Activated CD4-positive, alpha-beta T cell treated with anti-CD3 and anti-CD28 coated beads for 1 hour (primary cell): ENCODE measurements at regions not wholly inside any gene's neighbourhood (a gene's known extent, or its start where the extent isn't known, plus 50 kb on each side); places are given as distances from the start of the nearest gene placed in this dataset.
"Not testable (repeated sequence)": the region's sequence is repeated elsewhere in the genome, so short reads cannot be mapped to it uniquely, and the experiment has no call there.

Experiments used
- DNase-seq: peaks from one replicate; pipeline ENCODE4 v3.0.0-alpha.2; 2020

GRCh38 chr2:242010252-242011166 is 141.0 kb downstream of the RTP5 start:
- DNase-seq: not testable (repeated sequence)

GRCh38 chr2:242011167-242011513 is 141.6 kb downstream of the RTP5 start:
- no peak for DNase-seq

- DNase-seq: no peak
Measured at GRCh38 chr2:242011516-242011915, 142.0 kb downstream of the RTP5 start.

- no peak for DNase-seq
Measured at GRCh38 chr2:242011991-242012764, 142.6 kb downstream of the RTP5 start.

DNA sequence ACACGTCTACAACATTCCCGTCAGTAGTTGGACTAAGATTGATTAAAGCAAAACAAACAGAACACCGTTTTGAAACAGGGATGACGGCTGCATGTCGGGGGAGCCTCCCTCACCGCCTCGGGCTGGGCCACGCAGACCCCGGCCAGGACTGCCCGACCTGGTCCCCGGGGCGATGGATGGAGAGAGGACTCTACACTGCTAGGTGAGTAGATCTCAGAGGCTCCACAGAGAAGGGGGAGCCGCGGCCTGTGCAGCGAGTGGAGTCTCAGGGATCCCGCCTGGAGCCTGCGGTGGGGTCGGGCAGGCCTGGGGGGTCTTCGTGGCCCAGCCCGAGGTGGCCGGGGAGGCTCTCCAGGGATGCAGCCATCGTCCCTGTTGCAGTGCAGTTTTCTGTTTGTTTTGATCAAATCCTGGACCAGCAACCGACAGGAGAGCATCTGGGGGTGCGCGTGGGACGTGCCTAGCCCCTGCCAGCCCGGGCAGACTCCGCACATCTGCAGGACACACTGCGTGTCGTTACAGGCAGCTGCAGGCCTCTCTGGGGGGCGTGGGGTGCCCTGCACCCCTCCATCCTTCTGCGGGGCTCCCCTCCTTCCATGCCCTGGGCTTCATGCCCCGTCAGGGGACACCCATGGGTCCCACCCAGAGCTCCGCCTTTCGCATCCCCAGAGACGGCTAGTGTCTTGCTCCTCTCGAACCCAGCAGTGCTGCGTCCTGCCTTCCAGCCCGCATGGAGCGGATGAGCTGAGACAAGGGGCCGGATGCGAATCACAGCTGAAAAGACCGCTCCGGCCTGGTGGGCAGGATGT is 143.6 kb downstream of the RTP5 start:
- DNase-seq: no peak

DNA sequence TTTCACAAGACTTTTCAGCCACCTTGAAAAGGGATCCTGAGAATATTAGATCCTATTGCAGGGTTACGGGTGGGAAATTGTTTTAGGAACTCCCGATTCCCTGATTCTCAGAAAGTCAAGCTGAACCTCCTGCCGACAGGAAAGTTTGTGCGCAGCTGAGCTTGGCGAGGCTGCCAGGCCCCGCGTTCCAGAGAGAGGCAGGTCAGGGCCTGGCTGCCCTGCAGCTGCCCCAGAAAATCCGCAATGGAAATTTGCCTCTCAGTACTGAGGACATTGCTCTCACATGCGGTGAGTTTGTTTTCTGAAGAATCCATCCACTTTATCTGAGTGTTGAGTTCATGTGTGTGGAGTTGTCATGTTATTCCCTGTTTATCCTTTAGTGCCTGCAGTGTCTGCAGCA is 144.2 kb downstream of the RTP5 start:
- no peak for DNase-seq

GRCh38 chr2:242015108-242016065 is 145.9 kb downstream of the RTP5 start:
- DNase-seq: no peak

GRCh38 chr2:242017086-242017485 is 147.6 kb downstream of the RTP5 start:
- DNase-seq: no peak

DNA sequence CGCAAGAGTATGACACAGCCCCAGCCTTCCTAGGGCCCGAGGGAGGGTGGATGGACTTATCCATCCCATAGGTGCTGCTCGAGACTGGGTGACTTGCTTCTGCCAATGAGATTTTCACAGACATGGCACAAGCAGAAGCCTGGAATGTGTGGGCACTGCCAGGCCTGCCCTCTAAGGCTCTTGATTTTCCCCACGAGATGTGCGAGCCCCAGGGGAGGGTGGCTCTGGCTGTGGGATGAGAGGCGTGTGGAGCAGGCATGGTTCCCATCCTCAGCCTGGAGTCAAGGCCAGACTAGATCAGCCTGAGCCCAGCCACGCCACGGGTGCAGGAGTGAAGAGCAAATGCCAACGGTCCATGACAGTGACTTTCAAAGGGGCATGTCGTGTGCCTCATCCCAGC is 148.9 kb downstream of the RTP5 start:
- not testable (repeated sequence) for DNase-seq

DNA sequence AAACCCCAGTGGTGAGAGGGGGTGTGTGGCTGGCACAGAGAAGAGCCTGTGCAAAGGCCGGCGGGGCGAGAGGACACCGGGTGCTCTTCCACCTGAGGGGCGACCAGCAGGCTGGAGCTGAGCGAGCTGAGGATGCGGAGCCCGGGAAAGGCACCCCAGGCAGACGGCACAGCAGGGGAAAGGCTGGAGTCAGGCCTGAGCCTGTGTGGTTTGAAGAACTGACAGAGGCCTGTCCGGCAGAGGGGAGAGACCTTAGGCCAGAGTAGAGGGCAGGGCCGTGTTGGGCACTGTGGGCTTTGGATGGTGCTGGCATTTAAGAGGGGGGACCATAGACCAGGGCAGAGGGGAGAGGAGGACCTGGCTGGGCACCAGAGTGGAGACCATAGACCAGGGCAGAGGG is 149.8 kb downstream of the RTP5 start:
- DNase-seq: no peak

DNA sequence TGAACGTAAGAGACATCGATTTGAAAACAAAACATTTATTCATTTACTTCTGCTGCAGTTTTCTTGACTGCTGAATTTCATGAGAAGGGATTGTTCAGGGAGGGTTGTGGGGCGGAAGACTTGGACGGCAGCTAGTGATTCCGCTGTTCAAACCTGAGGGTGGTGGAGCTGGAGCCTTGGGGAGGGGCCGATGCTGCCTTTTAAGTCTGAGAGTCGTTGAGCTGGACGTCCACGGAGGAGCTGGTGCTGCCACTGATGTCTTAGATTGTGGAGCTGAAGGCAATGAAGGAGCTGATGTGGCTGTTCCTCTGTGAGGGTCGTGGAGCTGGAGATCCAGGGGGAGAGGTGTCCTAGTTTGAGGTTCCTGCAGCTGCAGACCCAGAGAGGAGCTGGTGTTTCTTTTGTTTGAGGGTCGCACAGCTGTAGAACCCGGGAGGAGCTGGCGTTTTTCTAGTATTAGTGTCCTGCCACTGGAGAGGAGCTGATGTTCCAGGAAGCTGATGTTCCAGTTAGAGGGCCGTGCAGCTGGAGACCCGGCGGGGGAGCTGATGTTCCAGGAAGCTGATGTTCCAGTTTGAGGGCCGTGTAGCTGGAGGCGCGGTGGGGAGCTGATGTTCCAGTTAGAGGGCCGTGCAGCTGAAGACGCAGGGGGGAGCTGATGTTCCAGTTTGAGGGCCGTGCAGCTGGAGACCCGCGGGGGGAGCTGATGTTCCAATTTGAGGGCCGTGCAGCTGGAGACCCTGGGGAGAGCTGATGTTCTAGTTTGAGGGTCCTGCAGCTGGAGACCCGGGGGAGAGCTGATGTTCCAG is 150.9 kb downstream of the RTP5 start:
- no peak for DNase-seq

DNA sequence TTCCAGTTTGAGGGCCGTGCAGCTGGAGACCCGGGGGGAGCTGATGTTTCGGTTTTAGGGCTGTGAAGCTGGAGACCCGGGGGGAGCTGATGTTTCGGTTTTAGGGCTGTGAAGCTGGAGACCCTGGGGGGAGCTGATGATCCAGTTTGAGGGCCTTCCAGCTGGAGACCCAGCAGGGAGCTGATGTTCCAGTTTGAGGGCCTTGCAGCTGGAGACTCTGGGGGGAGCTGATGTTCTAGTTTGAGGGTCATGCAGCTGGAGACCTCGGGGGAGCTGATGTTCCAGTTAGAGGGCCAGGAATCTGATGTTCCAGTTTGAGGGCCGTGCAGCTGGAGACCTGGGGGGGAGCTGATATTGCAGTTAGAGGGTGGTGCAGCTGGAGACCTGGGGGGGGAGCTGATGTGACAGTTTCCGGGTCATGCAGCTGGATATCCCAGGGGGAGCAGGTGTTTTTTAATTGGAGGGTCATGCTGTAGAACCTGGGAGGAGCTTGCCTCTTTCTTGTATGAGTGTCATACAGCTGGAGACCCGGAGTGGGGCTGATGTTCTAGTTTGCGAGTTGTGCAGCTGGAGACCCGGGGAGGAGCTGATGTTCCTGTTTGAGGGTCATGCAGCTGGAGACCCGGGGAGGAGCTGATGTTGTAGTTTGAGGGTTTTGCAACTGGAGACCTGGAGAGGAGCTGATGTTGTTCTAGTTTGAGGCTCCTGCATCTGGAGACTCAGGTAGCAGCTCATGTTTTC is 153.2 kb downstream of the RTP5 start:
- DNase-seq: no peak

DNA sequence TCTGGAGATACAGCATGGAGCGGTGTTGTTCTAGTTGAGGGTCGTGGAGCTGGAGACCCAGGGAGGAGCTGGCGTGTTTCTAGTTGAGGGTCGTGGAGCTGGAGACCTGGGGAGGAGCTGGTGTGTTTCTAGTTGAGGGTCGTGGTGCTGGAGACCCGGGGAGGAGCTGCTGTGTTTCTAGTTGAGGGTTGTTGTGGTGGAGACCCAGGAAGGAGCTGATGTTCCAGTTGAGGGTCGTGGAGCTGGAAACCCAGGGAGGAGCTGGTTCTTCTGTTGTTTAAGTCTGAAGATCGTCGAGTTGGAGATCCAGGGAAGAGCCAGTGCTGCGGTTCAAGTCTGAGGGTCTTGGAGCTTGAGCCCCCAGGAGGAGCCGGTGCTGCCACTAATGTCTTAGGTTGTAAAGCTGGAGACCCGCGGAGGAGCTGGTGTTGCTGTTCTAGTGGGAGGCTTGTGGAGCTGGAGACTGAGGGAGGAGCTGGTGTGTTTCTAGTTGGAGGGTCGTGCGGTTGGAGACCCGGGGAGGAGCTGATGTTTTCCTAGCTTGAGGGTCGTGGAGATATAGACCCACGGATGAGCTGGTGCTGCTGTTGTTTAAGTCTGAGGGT is 155.3 kb downstream of the RTP5 start:
- no peak for DNase-seq

- no peak for DNase-seq
Measured at GRCh38 chr2:242027676-242028450, 158.3 kb downstream of the RTP5 start.

GRCh38 chr2:242029422-242030225 is 160.1 kb downstream of the RTP5 start:
- DNase-seq: no peak

DNA sequence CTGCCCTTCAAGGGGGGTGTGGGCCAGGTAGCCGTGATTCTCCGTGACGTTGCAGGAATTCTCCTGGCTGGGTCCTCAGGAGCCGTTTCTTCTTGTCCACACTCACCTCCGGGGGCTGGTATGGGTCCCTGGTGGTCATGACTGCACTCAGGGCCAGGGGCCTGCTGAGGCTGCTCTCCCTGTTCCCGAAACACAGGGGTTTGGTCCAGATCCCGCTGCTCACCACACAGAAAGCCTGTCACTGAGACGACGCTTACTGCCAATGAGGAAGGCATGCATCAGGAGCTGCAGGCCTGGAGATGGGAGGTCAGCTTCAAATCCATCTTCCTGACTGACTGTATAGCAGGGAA is 160.7 kb downstream of the RTP5 start:
- DNase-seq: no peak

GRCh38 chr2:242030858-242031257 is 161.3 kb downstream of the RTP5 start:
- no peak for DNase-seq

GRCh38 chr2:242031481-242032019 is 162.0 kb downstream of the RTP5 start:
- DNase-seq: peak; percentile 39
